HepG2 (cell line): ENCODE measurements at regions not wholly inside any gene's neighbourhood (a gene's known extent, or its start where the extent isn't known, plus 50 kb on each side); places are given as distances from the start of the nearest gene placed in this dataset.

Experiments used
- ATAC-seq: fragments of 200-7000 bp; cut with Tn5 transposase; 3 replicates; pipeline ENCODE4 v1.9.1; 2020; ENCODE audit warnings: mild to moderate bottlenecking, moderate library complexity
- BruUV-seq: library from RNA; stranded (reverse); fragments of 400-500 nt; replicated peaks from 2 replicates; lab custom pipeline; 2021; lab: Mats Ljungman, UMichigan
- CTCF ChIA-PET: fragments of 300-600 bp; formaldehyde crosslinking; extraction: SDS; loops from one replicate; lab custom pipeline; 2021; ENCODE audit warnings: low total read pairs, inconsistent platforms, low intra/inter-chr PET ratio; lab: Yijun Ruan, JAX
- POLR2A ChIA-PET: fragments of 350-600 bp; sonication (Branson Sonifier 250); formaldehyde crosslinking; loops from one replicate; lab custom pipeline; 2020; ENCODE audit warnings: antibody characterized with exemption, inconsistent platforms; lab: Yijun Ruan, JAX
- DNase-seq: peaks from one replicate; pipeline ENCODE4 v3.0.0-alpha.2; 2015; ENCODE audit warnings: low spot score
- FAIRE-seq: peaks from 3 replicates; lab custom pipeline; 2011; peaks lifted over from hg19 to GRCh38; lab: Jason Lieb, UNC
- H2AFZ ChIP-seq: one replicate; pipeline ENCODE4 v1.6.1; 2011; ENCODE audit warnings: low read length, inconsistent platforms
- H3K27ac ChIP-seq: fragments of 300-600 bp; 3 replicates; pipeline ENCODE4 v1.8.0; 2011; ENCODE audit warnings: mixed run types, mild to moderate bottlenecking, mixed read lengths, low read length, inconsistent platforms; ENCODE audit not compliant: insufficient read depth; ENCODE audit errors: extremely low read length
- H3K27me3 ChIP-seq, 2 experiments: fragments of 200-600 bp in 1 of 2; 2 replicates in 1 of 2; 3 replicates in 1 of 2; pipeline versions ENCODE4 v1.6.0 to v1.8.0; 2011; ENCODE audit warnings: low read length in 2 of 2, mild to moderate bottlenecking in 2 of 2, moderate library complexity in 2 of 2, inconsistent platforms in 1 of 2; ENCODE audit not compliant: insufficient read depth in 2 of 2, control insufficient read depth in 1 of 2
- H3K36me3 ChIP-seq, 2 experiments: fragments of 200-600 bp in 1 of 2; replicated peaks in 1 of 2; 2 replicates in 1 of 2; 3 replicates in 1 of 2; pipeline versions ENCODE4 v1.5.1 to v1.8.0; 2011; ENCODE audit warnings: low read length in 2 of 2, inconsistent platforms in 1 of 2; ENCODE audit not compliant: insufficient read depth in 2 of 2, control insufficient read depth in 1 of 2
- H3K4me1 ChIP-seq: 2 replicates; pipeline ENCODE4 v1.5.1; 2012; ENCODE audit warnings: low read length, inconsistent platforms; ENCODE audit not compliant: insufficient read depth
- H3K4me2 ChIP-seq: 2 replicates; pipeline ENCODE4 v1.6.0; 2011; ENCODE audit warnings: low read depth, low read length, inconsistent platforms
- H3K4me3 ChIP-seq, 3 experiments: fragments of 200-600 bp in 1 of 3; sonication (generic), shearing (Covaris generic) in 1 of 3; replicated peaks in 1 of 3; 2 replicates each; pipeline ENCODE4 v1.5.1; 2011 to 2016; ENCODE audit warnings: low read length in 3 of 3, inconsistent platforms in 2 of 3, low read depth in 2 of 3, mild to moderate bottlenecking in 2 of 3, control low read depth in 1 of 3, mixed read lengths in 1 of 3; ENCODE audit not compliant: insufficient read depth in 1 of 3
- H3K79me2 ChIP-seq: one replicate; pipeline ENCODE4 v1.6.1; 2011; ENCODE audit warnings: low read length, inconsistent platforms; ENCODE audit not compliant: insufficient read depth
- H3K9ac ChIP-seq: 2 replicates; pipeline ENCODE4 v1.6.0; 2011; ENCODE audit warnings: mild to moderate bottlenecking, low read depth, low read length, inconsistent platforms; ENCODE audit not compliant: insufficient read depth
- H3K9me3 ChIP-seq: 2 replicates; pipeline ENCODE4 v1.5.1; 2012; ENCODE audit warnings: mild to moderate bottlenecking, low read length
- H4K20me1 ChIP-seq: 2 replicates; pipeline ENCODE4 v1.6.0; 2011; ENCODE audit warnings: inconsistent platforms, mild to moderate bottlenecking, low read length, moderate library complexity; ENCODE audit not compliant: insufficient read depth
- CERS6 ChIP-seq: sonication (generic); formaldehyde crosslinking; IDR thresholded peaks from 2 replicates; pipeline ENCODE4 v1.5.0; 2020; ENCODE audit warnings: missing genetic modification reagents
- ELF3 ChIP-seq: IDR thresholded peaks from 2 replicates; pipeline ENCODE4 v1.6.1; 2016; ENCODE audit warnings: missing genetic modification reagents, missing compliant biosample characterization
- KDM5A ChIP-seq: fragments of 200-600 bp; sonication (generic); IDR thresholded peaks from 2 replicates; pipeline ENCODE4 v1.7.0; 2018; ENCODE audit warnings: antibody characterized with exemption, mild to moderate bottlenecking, low read length, borderline replicate concordance
- SNRNP70 ChIP-seq: fragments of 200-400 bp; formaldehyde crosslinking; IDR thresholded peaks from 2 replicates; pipeline ENCODE4 v1.6.1; 2017; ENCODE audit warnings: mild to moderate bottlenecking, low read depth, low read length, moderate library complexity
- SRSF1 ChIP-seq: fragments of 200-400 bp; formaldehyde crosslinking; optimal IDR thresholded peaks from 2 replicates; pipeline ENCODE3; 2017; ENCODE audit warnings: mild to moderate bottlenecking, low read depth, low read length, moderate library complexity
- ZFP37 ChIP-seq: sonication (generic); formaldehyde crosslinking; IDR thresholded peaks from 2 replicates; pipeline ENCODE4 v1.4.0; 2020; ENCODE audit warnings: missing genetic modification reagents, borderline replicate concordance
- ZNF160 ChIP-seq: sonication (generic); formaldehyde crosslinking; IDR thresholded peaks from 2 replicates; pipeline ENCODE4 v1.8.0; 2022; ENCODE audit warnings: mild to moderate bottlenecking, inconsistent platforms, missing genetic modification reagents
- ZNF414 ChIP-seq: sonication (generic); formaldehyde crosslinking; IDR thresholded peaks from 2 replicates; pipeline ENCODE4 v1.5.0; 2020; ENCODE audit warnings: missing genetic modification reagents
- ZNF460 ChIP-seq: sonication (generic); formaldehyde crosslinking; IDR thresholded peaks from 2 replicates; pipeline ENCODE4 v1.5.1; 2020; ENCODE audit warnings: missing genetic modification reagents, mild to moderate bottlenecking, borderline replicate concordance
- ZNF773 ChIP-seq: sonication (generic); formaldehyde crosslinking; IDR thresholded peaks from 2 replicates; pipeline ENCODE4 v1.4.0; 2020; ENCODE audit warnings: missing genetic modification reagents, borderline replicate concordance
- WGBS: methylation state at CpG from one replicate; pipeline ENCODE4 v1.1.6; 2017; ENCODE audit warnings: low lambda C conversion rate; 5-methylcytosine and 5-hydroxymethylcytosine counted together
- in situ Hi-C: cut with HindIII; loops from 2 replicates; pipeline ENCODE4 v1.10.0; 2017; ENCODE audit warnings: low pct_unique_long_range_greater_than_20kb; ENCODE audit not compliant: extremely low pct_ligation_motif_present
- intact Hi-C: fragments of 100-400 bp; cut with micrococcal nuclease; formaldehyde crosslinking; loops from one replicate; pipeline ENCODE4 v1.10.0; 2022; ENCODE audit not compliant: unreplicated experiment

GRCh38 chr5:57576317-57576716, 93.7 kb upstream of the ACTBL2 start:
- H3K9ac ChIP-seq, result no peak overlapping the region
- ATAC-seq, result no peak
- no peak for FAIRE-seq
- TF ChIP-seq ZNF160 (CRISPR knock-in tag) (no peak), SRSF1 (no peak), ZNF773 (CRISPR knock-in tag) (no peak), ZNF414 (CRISPR knock-in tag) (no peak), SNRNP70 (no peak), KDM5A (no peak), CERS6 (no peak), ZNF460 (CRISPR knock-in tag) (no peak), ELF3 (no peak), ZFP37 (no peak)
- TF ChIP-seq, all 625 proteins: peak for 0
- DNase-seq, result no peak
- H4K20me1 ChIP-seq, result no peaks in the 10 kb centered on the region
- no peaks in the 10 kb centered on the region for H3K79me2 ChIP-seq
- in situ Hi-C loops (no loop called here), intact Hi-C loops (no loop called here)
- H3K4me3 ChIP-seq, result no peak overlapping the region
- no TSS peak for BruUV-seq
- no peaks in the 10 kb centered on the region for H3K27me3 ChIP-seq
- H3K27ac ChIP-seq, result no peak overlapping the region
- ChIA-PET CTCF (no interaction called here), POLR2A (no interaction called here)
- H3K9me3 ChIP-seq, result no peaks in the 10 kb centered on the region
- no peak overlapping the region for H3K4me2 ChIP-seq
- 12% methylated on average over 6 of the region's 6 CpGs for WGBS
- no peaks in the 10 kb centered on the region for H3K36me3 ChIP-seq
- H2AFZ ChIP-seq, result no peak overlapping the region
- H3K4me1 ChIP-seq, result no peaks in the 10 kb centered on the region
